ENCODE measurements at regions not wholly inside any gene's neighbourhood (a gene's known extent, or its start where the extent isn't known, plus 50 kb on each side); places are given as distances from the start of the nearest gene placed in this dataset.

- Mint-ChIP-seq H3K27ac (ENCODE audit: unreplicated experiment) (no peak overlapping the region), H3K9me3 (no peaks in the 10 kb centered on the region), H3K4me1 (peaks cover 24% of the 10 kb centered on the region), H3K36me3 (ENCODE audit: low read depth) (no peaks in the 10 kb centered on the region), H3K27me3 (ENCODE audit: low read depth) (no peaks in the 10 kb centered on the region), H3K4me3 (no peak overlapping the region)
- TF ChIP-seq CTCF (conservative IDR thresholded peaks at IDR 0.05) = no peak
- no peak for DNase-seq (ENCODE audit: low read depth, low spot score)
These were observed 233.0 kb upstream of the JAG1 start for GRCh38 chr20:10906834-10907233.

GRCh38 chr20:10909803-10910202 is 236.0 kb upstream of the JAG1 start:
- Mint-ChIP-seq H3K36me3 (ENCODE audit: low read depth) (no peaks in the 10 kb centered on the region), H3K4me3 (no peak overlapping the region), H3K9me3 (peaks cover 4% of the 10 kb centered on the region), H3K4me1 (peaks cover 5% of the 10 kb centered on the region), H3K27ac (ENCODE audit: unreplicated experiment) (no peak overlapping the region), H3K27me3 (ENCODE audit: low read depth) (no peaks in the 10 kb centered on the region)
- no peak for DNase-seq (ENCODE audit: low read depth, low spot score)
- no peak for TF ChIP-seq CTCF (conservative IDR thresholded peaks at IDR 0.05)

GRCh38 chr20:10910535-10911178 is 236.9 kb upstream of the JAG1 start:
- Mint-ChIP-seq H3K27ac (ENCODE audit: unreplicated experiment) (peak overlapping the region; percentile 25), H3K36me3 (ENCODE audit: low read depth) (no peaks in the 10 kb centered on the region), H3K9me3 (peaks cover 4% of the 10 kb centered on the region), H3K4me1 (peaks cover 5% of the 10 kb centered on the region), H3K4me3 (no peak overlapping the region), H3K27me3 (ENCODE audit: low read depth) (no peaks in the 10 kb centered on the region)
- TF ChIP-seq CTCF (conservative IDR thresholded peaks at IDR 0.05) = no peak
- DNase-seq (ENCODE audit: low read depth, low spot score) = no peak

DNA sequence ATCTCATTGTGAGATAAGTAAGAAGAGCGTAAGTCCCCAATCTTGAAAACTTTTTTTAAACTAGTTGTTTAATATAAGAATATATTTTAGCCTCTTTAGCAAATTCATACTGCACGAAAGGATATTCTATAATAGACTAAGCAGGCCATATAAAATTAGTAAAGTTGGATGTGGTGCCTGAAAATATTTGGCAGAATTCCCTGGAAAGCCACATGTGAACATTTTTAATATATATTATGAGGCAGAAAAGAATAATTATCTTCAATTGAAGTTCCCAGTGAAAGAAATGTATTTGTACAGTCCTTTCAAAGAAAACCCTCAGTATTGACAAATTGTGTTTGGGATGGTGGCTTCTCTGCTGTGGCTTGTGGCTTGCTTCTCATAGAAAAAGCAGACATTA is 237.5 kb upstream of the JAG1 start:
- DNase-seq (ENCODE audit: low read depth, low spot score) = no peak
- TF ChIP-seq CTCF (conservative IDR thresholded peaks at IDR 0.05) = no peak
- Mint-ChIP-seq H3K9me3 (peaks cover 4% of the 10 kb centered on the region), H3K4me3 (no peak overlapping the region), H3K36me3 (ENCODE audit: low read depth) (no peaks in the 10 kb centered on the region), H3K27ac (ENCODE audit: unreplicated experiment) (no peak overlapping the region), H3K4me1 (peaks cover 5% of the 10 kb centered on the region), H3K27me3 (ENCODE audit: low read depth) (no peaks in the 10 kb centered on the region)

DNA sequence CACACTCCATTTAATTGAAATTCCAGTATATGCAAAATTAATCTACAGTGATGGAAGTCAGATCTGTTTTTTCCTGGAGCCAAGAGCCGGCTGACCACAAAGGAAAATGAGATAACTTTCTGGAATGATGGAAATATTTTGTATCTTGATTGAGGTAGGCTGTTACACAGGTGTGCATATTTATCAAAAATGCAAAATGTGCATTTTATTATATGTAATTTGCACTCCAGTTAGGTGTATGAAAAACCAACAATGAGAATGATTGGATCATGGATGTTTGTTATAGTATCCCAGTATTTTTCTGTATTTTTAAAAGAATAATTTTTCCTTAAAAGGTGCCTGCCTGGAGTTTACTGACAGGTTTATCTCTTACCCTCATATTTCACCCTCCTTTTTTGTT is 242.0 kb upstream of the JAG1 start:
- Mint-ChIP-seq H3K36me3 (ENCODE audit: low read depth) (no peaks in the 10 kb centered on the region), H3K27ac (ENCODE audit: unreplicated experiment) (no peak overlapping the region), H3K9me3 (peaks cover 11% of the 10 kb centered on the region), H3K4me1 (peaks cover 4% of the 10 kb centered on the region), H3K4me3 (no peak overlapping the region), H3K27me3 (ENCODE audit: low read depth) (no peaks in the 10 kb centered on the region)
- no peak for TF ChIP-seq CTCF (conservative IDR thresholded peaks at IDR 0.05)
- DNase-seq (ENCODE audit: low read depth, low spot score) = no peak

All from neural crest cell (in vitro differentiated cells).